ENCODE measurements at regions not wholly inside any gene's neighbourhood (a gene's known extent, or its start where the extent isn't known, plus 50 kb on each side); places are given as distances from the start of the nearest gene placed in this dataset.

- no peak for TF ChIP-seq CTCF (IDR thresholded peaks at IDR 0.05; ENCODE audit: low read depth, low read length)
- DNase-seq (ENCODE audit: extremely low read depth, low read depth), result no peak
These were observed 79.5 kb downstream of the FAM161A start for GRCh38 chr2:61774351-61774750.

- no peak for DNase-seq (ENCODE audit: extremely low read depth, low read depth)
- no peak for TF ChIP-seq CTCF (IDR thresholded peaks at IDR 0.05; ENCODE audit: low read depth, low read length)
These were observed 81.7 kb downstream of the FAM161A start for GRCh38 chr2:61771904-61772845.

GRCh38 chr2:61770746-61771145 lies 83.1 kb downstream of the FAM161A start:
- TF ChIP-seq CTCF (IDR thresholded peaks at IDR 0.05; ENCODE audit: low read depth, low read length), result no peak
- no peak for DNase-seq (ENCODE audit: extremely low read depth, low read depth)

GRCh38 chr2:61770298-61770697 lies 83.6 kb downstream of the FAM161A start:
- no peak for DNase-seq (ENCODE audit: extremely low read depth, low read depth)
- TF ChIP-seq CTCF (IDR thresholded peaks at IDR 0.05; ENCODE audit: low read depth, low read length), result no peak

- DNase-seq (ENCODE audit: extremely low read depth, low read depth), result no peak
- no peak for TF ChIP-seq CTCF (IDR thresholded peaks at IDR 0.05; ENCODE audit: low read depth, low read length)
These were observed 84.7 kb downstream of the FAM161A start for GRCh38 chr2:61769093-61769675.

- peak; percentile 97 for DNase-seq (ENCODE audit: extremely low read depth, low read depth)
- TF ChIP-seq CTCF (IDR thresholded peaks at IDR 0.05; ENCODE audit: low read depth, low read length), result no peak
These were observed 89.6 kb downstream of the FAM161A start for GRCh38 chr2:61764035-61764800.
